OCI-LY1 (cell line): ENCODE measurements at regions not wholly inside any gene's neighbourhood (a gene's known extent, or its start where the extent isn't known, plus 50 kb on each side); places are given as distances from the start of the nearest gene placed in this dataset.

Source experiments
- EZH2 ChIP-seq: fragments of 200-600 bp; sonication (generic), shearing (Covaris generic); IDR thresholded peaks from 2 replicates; pipeline ENCODE4 v1.8.0; 2017; ENCODE audit warnings: borderline replicate concordance, mixed run types, mild to moderate bottlenecking, antibody characterized with exemption, low read length, moderate library complexity, mixed read lengths
- TF ChIP-seq, protein P1 (sequence below): fragments of 200-600 bp; sonication (generic), shearing (Covaris generic); IDR thresholded peaks from 2 replicates; pipeline ENCODE4 v1.5.1; 2017; ENCODE audit warnings: mild to moderate bottlenecking, antibody characterized with exemption, low read length, moderate library complexity, mixed read lengths

DNA sequence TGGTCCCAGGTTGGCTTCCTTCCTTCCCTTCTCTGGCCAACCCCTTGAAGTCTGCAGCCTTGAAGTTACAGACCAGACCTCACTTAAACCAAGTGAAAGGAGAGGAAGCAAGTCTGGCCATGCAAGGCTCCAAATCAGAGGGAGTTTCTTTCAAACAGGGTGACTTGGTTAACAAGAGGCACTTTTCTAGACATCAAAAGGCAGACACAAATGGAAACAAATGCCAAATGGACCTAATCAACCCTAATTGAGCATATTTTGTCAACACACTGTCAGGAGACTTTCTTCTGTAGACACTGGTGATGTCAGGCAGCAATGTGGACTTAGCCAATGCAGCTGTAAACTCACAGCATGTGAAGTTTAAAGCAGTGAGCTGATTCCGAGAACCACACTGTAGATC lies 282.7 kb upstream of the FZD8 start:
- TF ChIP-seq, protein P1, sequence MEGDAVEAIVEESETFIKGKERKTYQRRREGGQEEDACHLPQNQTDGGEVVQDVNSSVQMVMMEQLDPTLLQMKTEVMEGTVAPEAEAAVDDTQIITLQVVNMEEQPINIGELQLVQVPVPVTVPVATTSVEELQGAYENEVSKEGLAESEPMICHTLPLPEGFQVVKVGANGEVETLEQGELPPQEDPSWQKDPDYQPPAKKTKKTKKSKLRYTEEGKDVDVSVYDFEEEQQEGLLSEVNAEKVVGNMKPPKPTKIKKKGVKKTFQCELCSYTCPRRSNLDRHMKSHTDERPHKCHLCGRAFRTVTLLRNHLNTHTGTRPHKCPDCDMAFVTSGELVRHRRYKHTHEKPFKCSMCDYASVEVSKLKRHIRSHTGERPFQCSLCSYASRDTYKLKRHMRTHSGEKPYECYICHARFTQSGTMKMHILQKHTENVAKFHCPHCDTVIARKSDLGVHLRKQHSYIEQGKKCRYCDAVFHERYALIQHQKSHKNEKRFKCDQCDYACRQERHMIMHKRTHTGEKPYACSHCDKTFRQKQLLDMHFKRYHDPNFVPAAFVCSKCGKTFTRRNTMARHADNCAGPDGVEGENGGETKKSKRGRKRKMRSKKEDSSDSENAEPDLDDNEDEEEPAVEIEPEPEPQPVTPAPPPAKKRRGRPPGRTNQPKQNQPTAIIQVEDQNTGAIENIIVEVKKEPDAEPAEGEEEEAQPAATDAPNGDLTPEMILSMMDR: no peak
- TF ChIP-seq EZH2: no peak
